GM21529 (cell line): ENCODE measurements at regions not wholly inside any gene's neighbourhood (a gene's known extent, or its start where the extent isn't known, plus 50 kb on each side); places are given as distances from the start of the nearest gene placed in this dataset.

ENCODE experiments used
- ATAC-seq: cut with Tn5 transposase; IDR thresholded peaks from one replicate; pipeline ENCODE4 v1.9.1; 2021; ENCODE audit not compliant: unreplicated experiment

- ATAC-seq: no peak
Observed at GRCh38 chr2:157052685-157053224, 204.8 kb upstream of the GALNT5 start.

DNA sequence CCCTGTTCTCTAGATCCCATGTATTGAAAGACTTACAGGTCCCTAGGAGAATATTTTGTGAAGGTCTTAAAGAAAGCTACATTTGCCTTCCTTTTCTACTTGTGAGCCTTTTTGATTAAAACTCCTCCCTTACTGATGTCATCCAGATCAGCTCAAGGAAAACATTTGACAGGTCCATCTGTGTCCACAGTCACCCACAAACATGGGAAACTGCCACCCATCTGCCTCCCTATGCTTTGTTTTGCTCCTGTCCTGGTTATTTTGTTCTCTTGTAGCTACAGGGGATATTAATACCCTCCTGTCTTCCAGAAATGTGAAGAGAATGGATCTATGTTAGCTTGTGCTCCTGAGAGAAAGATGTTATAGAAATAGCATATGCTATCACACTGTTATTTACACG, 203.6 kb upstream of the GALNT5 start:
- no peak for ATAC-seq

DNA sequence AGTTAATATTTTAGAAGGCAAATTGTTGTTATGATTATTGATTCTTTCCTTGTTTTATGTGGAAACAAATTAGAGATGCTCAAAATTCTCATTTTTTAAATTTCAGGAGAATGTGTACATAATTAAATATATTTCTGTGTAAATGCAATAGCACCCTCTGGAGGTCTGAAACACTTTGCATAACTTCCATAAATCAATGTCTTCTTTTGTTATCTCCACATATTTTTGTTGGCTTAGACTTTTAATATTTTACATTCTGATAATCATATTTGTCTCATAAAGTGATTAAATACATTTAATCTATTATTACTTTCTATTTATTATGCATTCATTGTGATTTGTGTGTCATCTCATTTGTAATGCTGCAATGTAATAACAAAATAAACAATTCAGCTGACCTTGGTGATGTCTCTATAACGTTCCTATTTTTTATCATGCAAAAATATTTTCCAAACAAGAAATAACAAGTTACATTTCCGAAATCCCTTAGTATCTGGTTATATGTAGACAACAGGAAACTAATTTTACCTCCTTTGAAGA, 201.8 kb upstream of the GALNT5 start:
- no peak for ATAC-seq

GRCh38 chr2:157056200-157056676, 201.3 kb upstream of the GALNT5 start:
- ATAC-seq: no peak

GRCh38 chr2:157058161-157058560, 199.3 kb upstream of the GALNT5 start:
- ATAC-seq: no peak

- ATAC-seq: no peak
Observed at GRCh38 chr2:157059036-157059435, 198.5 kb upstream of the GALNT5 start.

GRCh38 chr2:157061799-157062198, 195.7 kb upstream of the GALNT5 start:
- peak; percentile 96 for ATAC-seq

DNA sequence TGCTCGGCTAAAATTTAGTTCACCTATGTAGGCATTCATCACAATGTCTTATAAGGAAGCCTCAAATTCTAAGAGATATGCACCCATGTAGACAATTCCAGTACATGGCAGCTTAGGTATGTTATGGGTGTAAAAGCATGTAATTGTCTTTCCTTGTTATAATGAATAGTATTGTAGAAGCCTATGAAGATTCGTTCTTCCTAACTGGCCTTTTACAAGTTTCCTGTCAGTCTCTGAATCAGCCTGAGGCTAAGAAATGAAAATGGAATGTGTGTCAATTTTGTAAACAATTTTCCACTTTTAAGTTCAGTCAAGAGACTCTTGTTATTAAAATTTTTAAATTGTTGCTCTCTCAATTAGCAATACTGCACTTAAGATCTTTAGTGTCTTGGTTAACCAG, 189.9 kb upstream of the GALNT5 start:
- no peak for ATAC-seq

- no peak for ATAC-seq
Observed at GRCh38 chr2:157068237-157068636, 189.3 kb upstream of the GALNT5 start.

DNA sequence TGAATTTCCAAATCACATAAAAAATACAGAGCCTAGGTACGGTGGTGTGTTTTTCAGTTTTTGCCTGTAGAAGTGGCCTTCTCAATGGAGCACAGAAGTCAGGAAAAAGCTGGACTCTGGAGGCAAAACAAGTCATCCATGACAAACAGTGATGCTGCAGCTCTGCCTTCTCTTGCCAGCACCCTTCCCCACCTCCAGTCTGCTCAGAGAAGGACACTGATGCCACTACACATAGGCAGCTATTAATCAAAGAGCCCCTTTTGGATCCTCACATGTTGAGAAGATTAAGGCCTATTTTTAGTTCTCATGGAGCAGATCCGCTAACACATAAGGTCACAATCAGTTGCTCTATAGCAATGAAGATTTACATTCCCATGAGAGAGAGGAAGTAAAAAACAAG, 181.6 kb upstream of the GALNT5 start:
- ATAC-seq: no peak

GRCh38 chr2:157076526-157077161, 180.9 kb upstream of the GALNT5 start:
- ATAC-seq: peak; percentile 37

DNA sequence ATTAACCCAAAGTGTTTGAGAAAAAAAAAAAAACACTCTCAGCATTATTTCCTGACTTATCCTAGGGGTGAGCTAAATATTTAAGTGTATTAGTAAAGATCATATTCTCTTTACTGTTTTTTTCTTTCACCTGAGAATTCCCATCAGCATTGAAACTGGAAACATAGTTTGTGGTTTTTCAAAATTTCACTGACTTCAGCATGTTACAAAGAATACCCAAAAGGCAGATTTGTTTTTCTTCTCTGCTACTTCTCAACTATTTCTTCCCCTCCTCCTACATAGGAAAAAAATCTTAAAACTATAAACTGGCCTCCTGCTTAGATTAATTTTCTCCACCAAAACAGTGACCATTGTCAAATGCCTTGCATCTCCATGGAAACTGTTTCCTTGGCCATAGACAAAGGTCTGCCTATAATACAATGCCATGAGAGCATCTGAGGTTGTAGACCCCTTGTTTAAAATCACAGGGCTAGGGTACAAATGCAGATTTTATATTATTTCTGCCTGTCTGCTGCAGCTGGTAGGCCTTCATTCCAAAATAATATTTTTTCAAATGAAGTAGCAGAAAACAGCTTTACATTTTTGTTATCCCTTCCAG, 179.7 kb upstream of the GALNT5 start:
- no peak for ATAC-seq

- no peak for ATAC-seq
Observed at GRCh38 chr2:157082950-157083349, 174.6 kb upstream of the GALNT5 start.

GRCh38 chr2:157085522-157085921, 172.0 kb upstream of the GALNT5 start:
- no peak for ATAC-seq

- ATAC-seq: no peak
Observed at GRCh38 chr2:157087373-157088002, 170.0 kb upstream of the GALNT5 start.

DNA sequence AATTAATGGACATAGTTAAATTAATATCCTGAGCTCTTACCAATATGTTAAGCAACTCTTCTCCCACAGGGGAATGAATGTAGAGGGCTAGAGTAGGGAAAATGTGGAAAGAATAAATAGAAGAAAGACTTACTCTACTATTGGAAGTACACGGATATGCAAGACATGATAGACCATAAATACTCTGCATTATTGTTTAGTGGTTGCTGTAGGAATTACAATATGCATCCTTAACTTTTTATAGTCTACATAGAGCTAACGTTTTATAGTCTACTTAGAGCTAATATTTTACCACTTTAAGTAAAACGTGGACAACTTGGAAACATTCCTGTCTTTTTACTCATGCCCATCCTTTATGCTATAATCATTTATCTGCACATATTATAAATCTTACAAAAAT, 163.8 kb upstream of the GALNT5 start:
- ATAC-seq: no peak

GRCh38 chr2:157105372-157105771, 152.1 kb upstream of the GALNT5 start:
- ATAC-seq: no peak

GRCh38 chr2:157106950-157107349, 150.6 kb upstream of the GALNT5 start:
- no peak for ATAC-seq

- ATAC-seq: no peak
Observed at GRCh38 chr2:157107460-157107859, 150.0 kb upstream of the GALNT5 start.

- no peak for ATAC-seq
Observed at GRCh38 chr2:157107877-157108276, 149.6 kb upstream of the GALNT5 start.

DNA sequence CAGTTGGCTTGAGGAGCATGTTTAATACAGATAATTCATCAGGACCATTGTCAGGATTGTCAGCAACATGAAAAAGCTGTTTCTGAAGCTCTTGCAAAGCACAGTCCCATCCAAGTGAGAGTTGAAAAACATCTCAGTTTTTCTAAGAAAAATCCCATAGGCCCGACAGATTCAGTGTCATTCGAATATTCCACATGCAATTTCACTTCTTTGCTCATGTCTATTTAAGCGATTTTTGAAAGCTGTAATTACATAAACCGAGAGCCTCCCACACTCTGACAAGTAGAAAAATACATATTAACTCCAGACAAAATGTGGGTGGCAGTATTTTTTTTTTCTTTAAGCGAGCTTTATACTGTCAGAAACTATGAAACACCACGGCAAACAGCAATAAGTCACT, 134.7 kb upstream of the GALNT5 start:
- no peak for ATAC-seq

DNA sequence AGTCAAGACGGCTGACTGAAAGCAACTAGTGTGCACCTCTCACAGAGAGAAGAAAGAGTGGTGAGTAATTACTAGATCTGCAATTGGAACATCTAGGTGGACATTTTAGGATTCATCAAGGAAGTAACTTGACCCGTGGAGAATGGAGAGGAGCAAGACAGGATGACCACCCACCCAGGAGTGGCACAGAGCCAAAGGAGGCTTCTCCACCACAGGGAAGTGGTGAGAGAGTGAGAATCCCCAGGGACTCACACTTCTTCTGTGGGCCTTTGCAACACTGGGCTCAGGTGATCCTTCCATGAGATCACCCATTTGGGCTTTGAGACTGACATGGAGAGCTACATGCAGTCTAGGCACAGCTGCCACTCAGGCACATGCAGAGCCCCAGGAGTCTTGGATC, 132.8 kb upstream of the GALNT5 start:
- ATAC-seq: no peak
